GM10248 (cell line): ENCODE measurements at regions not wholly inside any gene's neighbourhood (a gene's known extent, or its start where the extent isn't known, plus 50 kb on each side); places are given as distances from the start of the nearest gene placed in this dataset.

Source experiments
- CTCF ChIA-PET: fragments of 300-600 bp; sonication (Branson Sonifier 250); formaldehyde crosslinking; extraction: SDS; loops from one replicate; lab custom pipeline; 2021; ENCODE audit warnings: antibody characterized with exemption; lab: Yijun Ruan, JAX
- POLR2A ChIA-PET: fragments of 350-650 bp; sonication (Branson Sonifier 250); formaldehyde crosslinking; extraction: SDS; loops from one replicate; lab custom pipeline; 2020; ENCODE audit warnings: antibody characterized with exemption; lab: Yijun Ruan, JAX
- DNase-seq: peaks from one replicate; pipeline ENCODE4 v3.0.0; 2012; ENCODE audit errors: extremely low spot score
- CTCF ChIP-seq: IDR thresholded peaks from 2 replicates; pipeline ENCODE4 v1.5.1; 2012; ENCODE audit warnings: mild to moderate bottlenecking, low read depth; ENCODE audit errors: extremely low read depth, missing control alignments, control extremely low read depth

- TF ChIP-seq CTCF = no peak
- CTCF ChIA-PET = interaction anchor here (1.1 kb wide), 1 partner anchor 29 kb away, joined by 3 read pairs; no protein-coding TSS in a partner anchor
- POLR2A ChIA-PET = no interaction called here
- DNase-seq = no peak
Measured at GRCh38 chr3:66609660-66610561, 109.1 kb upstream of the LRIG1 start.

- no peak for TF ChIP-seq CTCF
- no peak for DNase-seq
- CTCF ChIA-PET = no interaction called here
- POLR2A ChIA-PET = no interaction called here
Measured at GRCh38 chr3:66610562-66610909, 109.7 kb upstream of the LRIG1 start.

DNA sequence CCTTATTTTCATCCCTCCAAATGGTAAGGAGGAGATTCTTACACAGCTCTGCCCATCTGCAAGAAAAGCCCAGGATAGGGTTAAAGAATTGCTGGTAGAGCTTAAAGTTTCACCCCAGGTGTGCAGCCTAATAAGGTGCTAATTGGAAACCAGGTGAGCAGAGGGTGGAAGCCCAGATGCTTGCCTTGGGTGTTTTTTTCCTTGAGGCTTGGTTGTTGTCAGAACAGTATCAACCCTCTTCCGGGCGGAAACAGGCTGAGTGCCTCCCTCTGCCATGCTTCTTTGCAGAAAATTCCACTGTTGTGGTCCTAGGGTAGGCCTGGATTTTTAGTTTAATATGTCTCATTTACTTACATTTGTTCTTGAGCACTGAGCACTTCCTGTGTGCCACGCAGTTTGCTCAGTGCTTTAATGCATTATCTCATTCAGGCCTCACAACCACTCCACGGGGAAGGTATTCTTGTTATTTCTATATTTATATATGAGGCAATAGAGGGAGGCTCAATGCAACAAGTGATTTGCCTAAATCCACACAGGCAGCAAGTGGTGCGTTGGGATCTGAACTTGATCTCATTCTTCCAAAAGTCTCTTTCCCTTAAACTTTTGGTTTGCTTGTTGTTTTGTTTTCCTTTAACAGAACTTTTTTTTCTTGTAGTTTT, 115.0 kb upstream of the LRIG1 start:
- ChIA-PET CTCF (interaction anchor here (1.1 to 1.6 kb wide), 2 partner anchors 9 to 206 kb away, joined by 3 to 4 read pairs; no protein-coding TSS in a partner anchor), POLR2A (no interaction called here)
- TF ChIP-seq CTCF = no peak
- DNase-seq = no peak

- DNase-seq = no peak
- POLR2A ChIA-PET = no interaction called here
- CTCF ChIA-PET = interaction anchor here (0.6 to 1.8 kb wide), 3 partner anchors 23 to 205 kb away, joined by 4 to 5 read pairs (median 4); no protein-coding TSS in a partner anchor
- no peak for TF ChIP-seq CTCF
Measured at GRCh38 chr3:66617351-66617750, 116.5 kb upstream of the LRIG1 start.

GRCh38 chr3:66618066-66618465, 117.2 kb upstream of the LRIG1 start:
- no peak for TF ChIP-seq CTCF
- no peak for DNase-seq
- ChIA-PET CTCF (interaction anchor here (1.8 kb wide), 1 partner anchor 24 kb away, joined by 5 read pairs; no protein-coding TSS in a partner anchor), POLR2A (no interaction called here)

DNA sequence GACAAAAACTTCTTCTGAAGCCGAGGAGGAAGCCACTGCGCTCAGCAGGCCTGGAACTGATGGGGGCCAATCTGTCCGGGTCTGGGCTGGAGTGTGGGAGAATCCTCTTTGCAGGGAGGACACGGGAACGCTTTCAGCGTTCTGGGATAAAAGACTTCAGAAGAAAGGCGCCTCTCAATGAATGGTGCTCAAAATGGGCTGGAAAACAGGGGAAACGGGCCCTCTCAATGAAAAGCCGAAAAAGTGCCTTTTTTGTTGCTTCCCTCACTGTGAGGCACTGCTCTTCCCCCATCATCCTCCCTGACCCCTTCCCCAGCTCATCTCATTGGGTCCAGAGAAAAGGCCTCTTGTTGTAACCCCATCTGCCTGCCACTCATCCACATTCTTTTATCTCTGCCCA, 119.5 kb upstream of the LRIG1 start:
- TF ChIP-seq CTCF = no peak
- ChIA-PET CTCF (no interaction called here), POLR2A (no interaction called here)
- no peak for DNase-seq
